ENCODE measurements at regions not wholly inside any gene's neighbourhood (a gene's known extent, or its start where the extent isn't known, plus 50 kb on each side); places are given as distances from the start of the nearest gene placed in this dataset.

GRCh38 chr16:5450409-5451104, 353.0 kb upstream of the EEF2KMT start:
- Histone ChIP-seq H3K4ac (ENCODE audit: low read depth, low read length) (no peak overlapping the region), H4K91ac (ENCODE audit: low read depth, low read length) (no peak overlapping the region), H3K18ac (ENCODE audit: low read length) (no peak overlapping the region), H3K9me3 (ENCODE audit: insufficient read depth, low read depth, low read length) (no peaks in the 10 kb centered on the region), H3K27me3 (ENCODE audit: insufficient read depth, low read length) (no peaks in the 10 kb centered on the region), H3K23ac (ENCODE audit: low read length) (no peak overlapping the region), H4K8ac (ENCODE audit: low read depth, low read length) (no peak overlapping the region), H3K4me1 (ENCODE audit: control insufficient read depth in 1 of 2, insufficient read depth in 2 of 2, low read length in 2 of 2) (no peaks in the 10 kb centered on the region), H2AK5ac (ENCODE audit: low read length) (no peak overlapping the region), H3K9ac (ENCODE audit: low read length) (peak overlapping the region; percentile 31), H3K36me3 (ENCODE audit: control insufficient read depth in 1 of 2, insufficient read depth in 2 of 2, low read length in 2 of 2) (no peaks in the 10 kb centered on the region), H3K79me2 (ENCODE audit: control insufficient read depth, insufficient read depth, low read length, poor library complexity) (no peaks in the 10 kb centered on the region), H2BK120ac (ENCODE audit: insufficient read depth, low read length, poor library complexity) (no peak overlapping the region), H4K12ac (ENCODE audit: low read depth, low read length) (no peak overlapping the region), H3K14ac (ENCODE audit: low read length) (no peak overlapping the region), H2BK5ac (ENCODE audit: low read depth, low read length, poor library complexity) (no peak overlapping the region), H3K4me2 (ENCODE audit: low read length) (no peak overlapping the region), H3K79me1 (ENCODE audit: low read length) (no peaks in the 10 kb centered on the region), H2BK12ac (ENCODE audit: low read length) (no peak overlapping the region), H3K27ac (ENCODE audit: low read depth, low read length) (no peak overlapping the region), H2AFZ (ENCODE audit: insufficient read depth, low read length, poor library complexity) (no peak overlapping the region), H3K4me3 (ENCODE audit: low read depth, low read length) (no peak overlapping the region)
- WGBS (ENCODE audit: extremely low coverage, insufficient coverage, insufficient read length), result no CpG with 5 or more reads among the region's 15 CpGs
- DNase-seq, result no peak

- Histone ChIP-seq H2AFZ (ENCODE audit: insufficient read depth, low read length, poor library complexity) (no peak overlapping the region), H2BK12ac (ENCODE audit: low read length) (no peak overlapping the region), H3K4me1 (ENCODE audit: control insufficient read depth in 1 of 2, insufficient read depth in 2 of 2, low read length in 2 of 2) (no peaks in the 10 kb centered on the region), H4K8ac (ENCODE audit: low read depth, low read length) (no peak overlapping the region), H3K9me3 (ENCODE audit: insufficient read depth, low read depth, low read length) (no peaks in the 10 kb centered on the region), H3K27ac (ENCODE audit: low read depth, low read length) (no peak overlapping the region), H4K12ac (ENCODE audit: low read depth, low read length) (no peak overlapping the region), H3K4ac (ENCODE audit: low read depth, low read length) (no peak overlapping the region), H3K4me3 (ENCODE audit: low read depth, low read length) (no peak overlapping the region), H3K4me2 (ENCODE audit: low read length) (no peak overlapping the region), H3K36me3 (ENCODE audit: control insufficient read depth in 1 of 2, insufficient read depth in 2 of 2, low read length in 2 of 2) (no peaks in the 10 kb centered on the region), H3K9ac (ENCODE audit: low read length) (no peak overlapping the region), H3K79me1 (ENCODE audit: low read length) (no peaks in the 10 kb centered on the region), H2AK5ac (ENCODE audit: low read length) (no peak overlapping the region), H4K91ac (ENCODE audit: low read depth, low read length) (no peak overlapping the region), H2BK5ac (ENCODE audit: low read depth, low read length, poor library complexity) (no peak overlapping the region), H3K14ac (ENCODE audit: low read length) (no peak overlapping the region), H2BK120ac (ENCODE audit: insufficient read depth, low read length, poor library complexity) (no peak overlapping the region), H3K79me2 (ENCODE audit: control insufficient read depth, insufficient read depth, low read length, poor library complexity) (no peaks in the 10 kb centered on the region), H3K23ac (ENCODE audit: low read length) (no peak overlapping the region), H3K27me3 (ENCODE audit: insufficient read depth, low read length) (no peaks in the 10 kb centered on the region), H3K18ac (ENCODE audit: low read length) (no peak overlapping the region)
- no peak for DNase-seq
- no CpG with 5 or more reads among the region's 1 CpG for WGBS (ENCODE audit: extremely low coverage, insufficient coverage, insufficient read length)
Measured at GRCh38 chr16:5449901-5450300, 352.3 kb upstream of the EEF2KMT start.

- Histone ChIP-seq H3K4me3 (ENCODE audit: low read depth, low read length) (no peak overlapping the region), H3K27me3 (ENCODE audit: insufficient read depth, low read length) (no peaks in the 10 kb centered on the region), H3K36me3 (ENCODE audit: control insufficient read depth in 1 of 2, insufficient read depth in 2 of 2, low read length in 2 of 2) (no peaks in the 10 kb centered on the region), H3K79me1 (ENCODE audit: low read length) (no peaks in the 10 kb centered on the region), H3K4me2 (ENCODE audit: low read length) (no peak overlapping the region), H3K79me2 (ENCODE audit: control insufficient read depth, insufficient read depth, low read length, poor library complexity) (no peaks in the 10 kb centered on the region), H3K9me3 (ENCODE audit: insufficient read depth, low read depth, low read length) (no peaks in the 10 kb centered on the region), H4K91ac (ENCODE audit: low read depth, low read length) (no peak overlapping the region), H3K4me1 (ENCODE audit: control insufficient read depth in 1 of 2, insufficient read depth in 2 of 2, low read length in 2 of 2) (no peaks in the 10 kb centered on the region), H3K27ac (ENCODE audit: low read depth, low read length) (no peak overlapping the region), H4K12ac (ENCODE audit: low read depth, low read length) (no peak overlapping the region), H3K4ac (ENCODE audit: low read depth, low read length) (no peak overlapping the region), H2AFZ (ENCODE audit: insufficient read depth, low read length, poor library complexity) (no peak overlapping the region), H3K14ac (ENCODE audit: low read length) (no peak overlapping the region), H3K9ac (ENCODE audit: low read length) (no peak overlapping the region), H3K18ac (ENCODE audit: low read length) (no peak overlapping the region), H2BK120ac (ENCODE audit: insufficient read depth, low read length, poor library complexity) (no peak overlapping the region), H2AK5ac (ENCODE audit: low read length) (no peak overlapping the region), H2BK5ac (ENCODE audit: low read depth, low read length, poor library complexity) (no peak overlapping the region), H2BK12ac (ENCODE audit: low read length) (no peak overlapping the region), H4K8ac (ENCODE audit: low read depth, low read length) (no peak overlapping the region), H3K23ac (ENCODE audit: low read length) (no peak overlapping the region)
- DNase-seq, result no peak
- WGBS (ENCODE audit: extremely low coverage, insufficient coverage, insufficient read length), result no CpG with 5 or more reads among the region's 9 CpGs
Measured at GRCh38 chr16:5448798-5449197, 351.2 kb upstream of the EEF2KMT start.

GRCh38 chr16:5447734-5448133, 350.1 kb upstream of the EEF2KMT start:
- Histone ChIP-seq H2BK120ac (ENCODE audit: insufficient read depth, low read length, poor library complexity) (no peak overlapping the region), H3K79me1 (ENCODE audit: low read length) (no peaks in the 10 kb centered on the region), H3K79me2 (ENCODE audit: control insufficient read depth, insufficient read depth, low read length, poor library complexity) (no peaks in the 10 kb centered on the region), H2BK12ac (ENCODE audit: low read length) (no peak overlapping the region), H3K4ac (ENCODE audit: low read depth, low read length) (no peak overlapping the region), H3K27me3 (ENCODE audit: insufficient read depth, low read length) (no peaks in the 10 kb centered on the region), H3K9me3 (ENCODE audit: insufficient read depth, low read depth, low read length) (no peaks in the 10 kb centered on the region), H2AK5ac (ENCODE audit: low read length) (no peak overlapping the region), H3K4me1 (ENCODE audit: control insufficient read depth in 1 of 2, insufficient read depth in 2 of 2, low read length in 2 of 2) (no peaks in the 10 kb centered on the region), H3K4me3 (ENCODE audit: low read depth, low read length) (no peak overlapping the region), H3K14ac (ENCODE audit: low read length) (no peak overlapping the region), H3K18ac (ENCODE audit: low read length) (no peak overlapping the region), H4K8ac (ENCODE audit: low read depth, low read length) (no peak overlapping the region), H4K91ac (ENCODE audit: low read depth, low read length) (no peak overlapping the region), H2BK5ac (ENCODE audit: low read depth, low read length, poor library complexity) (no peak overlapping the region), H3K27ac (ENCODE audit: low read depth, low read length) (no peak overlapping the region), H3K9ac (ENCODE audit: low read length) (no peak overlapping the region), H3K4me2 (ENCODE audit: low read length) (no peak overlapping the region), H4K12ac (ENCODE audit: low read depth, low read length) (no peak overlapping the region), H3K23ac (ENCODE audit: low read length) (no peak overlapping the region), H2AFZ (ENCODE audit: insufficient read depth, low read length, poor library complexity) (no peak overlapping the region), H3K36me3 (ENCODE audit: control insufficient read depth in 1 of 2, insufficient read depth in 2 of 2, low read length in 2 of 2) (no peaks in the 10 kb centered on the region)
- DNase-seq, result no peak
- no CpG with 5 or more reads among the region's 4 CpGs for WGBS (ENCODE audit: extremely low coverage, insufficient coverage, insufficient read length)
